ENCODE measurements at regions not wholly inside any gene's neighbourhood (a gene's known extent, or its start where the extent isn't known, plus 50 kb on each side); places are given as distances from the start of the nearest gene placed in this dataset.

DNA sequence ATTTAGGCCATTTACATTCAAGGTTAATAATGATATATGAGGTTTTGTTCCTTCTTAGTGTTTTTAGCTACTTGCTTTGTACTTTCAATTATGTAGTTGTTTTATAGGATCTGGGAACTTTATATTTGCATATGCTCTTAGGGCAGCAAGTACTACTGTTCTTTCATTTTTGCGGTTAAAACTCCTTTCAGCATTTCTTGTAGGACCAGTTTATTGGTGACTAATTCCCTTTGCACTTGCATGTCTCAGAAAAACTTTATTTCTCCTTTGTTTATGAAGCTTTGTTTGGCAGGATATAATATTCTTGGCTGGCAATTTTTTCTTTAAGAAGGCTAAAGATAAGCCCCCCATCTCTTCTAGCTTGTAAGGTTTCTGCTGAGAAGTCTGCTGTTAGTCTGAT lies 131.3 kb upstream of the CDH8 start (continued):
- TF ChIP-seq, protein P1, sequence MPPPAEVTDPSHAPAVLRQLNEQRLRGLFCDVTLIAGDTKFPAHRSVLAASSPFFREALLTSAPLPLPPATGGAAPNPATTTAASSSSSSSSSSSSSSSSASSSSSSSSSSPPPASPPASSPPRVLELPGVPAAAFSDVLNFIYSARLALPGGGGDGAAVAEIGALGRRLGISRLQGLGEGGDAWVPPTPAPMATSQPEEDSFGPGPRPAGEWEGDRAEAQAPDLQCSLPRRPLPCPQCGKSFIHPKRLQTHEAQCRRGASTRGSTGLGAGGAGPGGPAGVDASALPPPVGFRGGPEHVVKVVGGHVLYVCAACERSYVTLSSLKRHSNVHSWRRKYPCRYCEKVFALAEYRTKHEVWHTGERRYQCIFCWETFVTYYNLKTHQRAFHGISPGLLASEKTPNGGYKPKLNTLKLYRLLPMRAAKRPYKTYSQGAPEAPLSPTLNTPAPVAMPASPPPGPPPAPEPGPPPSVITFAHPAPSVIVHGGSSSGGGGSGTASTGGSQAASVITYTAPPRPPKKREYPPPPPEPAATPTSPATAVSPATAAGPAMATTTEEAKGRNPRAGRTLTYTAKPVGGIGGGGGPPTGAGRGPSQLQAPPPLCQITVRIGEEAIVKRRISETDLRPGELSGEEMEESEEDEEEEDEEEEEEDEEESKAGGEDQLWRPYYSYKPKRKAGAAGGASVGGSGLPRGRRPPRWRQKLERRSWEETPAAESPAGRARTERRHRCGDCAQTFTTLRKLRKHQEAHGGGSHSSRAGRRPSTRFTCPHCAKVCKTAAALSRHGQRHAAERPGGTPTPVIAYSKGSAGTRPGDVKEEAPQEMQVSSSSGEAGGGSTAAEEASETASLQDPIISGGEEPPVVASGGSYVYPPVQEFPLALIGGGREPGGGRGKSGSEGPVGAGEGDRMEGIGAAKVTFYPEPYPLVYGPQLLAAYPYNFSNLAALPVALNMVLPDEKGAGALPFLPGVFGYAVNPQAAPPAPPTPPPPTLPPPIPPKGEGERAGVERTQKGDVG (CRISPR knock-in tag; IDR thresholded peaks at IDR 0.05): no peak
- no peak for TF ChIP-seq TARDBP (IDR thresholded peaks at IDR 0.05; ENCODE audit: borderline replicate concordance)

DNA sequence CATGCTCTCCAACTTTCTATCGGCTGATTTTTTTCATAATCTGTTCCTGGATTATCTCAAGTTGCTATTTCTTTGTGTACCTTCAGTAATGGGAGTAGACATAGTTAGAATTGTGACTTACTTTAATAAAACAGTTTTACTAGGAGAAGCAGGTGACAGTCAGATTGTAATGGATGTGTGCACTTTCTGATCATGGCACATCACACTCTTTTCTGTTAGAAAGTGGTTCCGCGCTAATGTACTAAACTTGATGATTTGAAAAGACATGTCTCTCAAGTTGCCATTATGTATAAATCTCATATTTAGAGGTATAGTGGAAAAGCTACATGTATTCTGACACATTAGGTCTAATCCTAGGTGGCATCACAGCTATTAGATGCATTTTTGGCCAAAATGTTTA lies 121.3 kb upstream of the CDH8 start:
- H4K20me1 ChIP-seq (ENCODE audit: control insufficient read depth, insufficient read depth): no peaks in the 10 kb centered on the region
- H3K36me3 ChIP-seq (ENCODE audit: control insufficient read depth in 2 of 2, insufficient read depth in 2 of 2, low read length in 1 of 2): no peaks in the 10 kb centered on the region
- no peaks in the 10 kb centered on the region for H3K9me3 ChIP-seq (replicated peaks; ENCODE audit: control insufficient read depth, insufficient read depth, low read length)
- CTCF ChIA-PET: no interaction called here
- BruUV-seq (replicated peaks): no TSS peak
- no peak overlapping the region for H3K9ac ChIP-seq (ENCODE audit: control insufficient read depth, insufficient read depth, low read length)
- RAD21 ChIA-PET (ENCODE audit: unreplicated experiment): no interaction called here
- intact Hi-C loops (cut with micrococcal nuclease; ENCODE audit: unreplicated experiment) (no loop called here), in situ Hi-C loops (cut with MboI) (no loop called here)
- FAIRE-seq (no peak), ATAC-seq (no peak), DNase-seq (ENCODE audit: low read depth, low spot score) (no peak)
- no peak overlapping the region for H3K4me2 ChIP-seq (ENCODE audit: control insufficient read depth, insufficient read depth)
- H3K27me3 ChIP-seq (replicated peaks in 1 of 2; ENCODE audit: control insufficient read depth in 2 of 2, insufficient read depth in 2 of 2, low read length in 1 of 2): no peaks in the 10 kb centered on the region
- TF ChIP-seq POLR2AphosphoS5 (IDR thresholded peaks at IDR 0.05; ENCODE audit: low read length) (no peak), STAT1 (conservative IDR thresholded peaks at IDR 0.05) (no peak), SIN3A (IDR thresholded peaks at IDR 0.05; ENCODE audit: low read depth, low read length) (no peak), BMI1 (IDR thresholded peaks at IDR 0.05; ENCODE audit: borderline replicate concordance) (no peak), ZNF207 (IDR thresholded peaks at IDR 0.05; ENCODE audit: borderline replicate concordance) (no peak), EGR1 (IDR thresholded peaks at IDR 0.05; ENCODE audit: borderline replicate concordance in 1 of 2, low read depth in 2 of 2, low read length in 2 of 2) (no peak)
- TF ChIP-seq, protein P2, sequence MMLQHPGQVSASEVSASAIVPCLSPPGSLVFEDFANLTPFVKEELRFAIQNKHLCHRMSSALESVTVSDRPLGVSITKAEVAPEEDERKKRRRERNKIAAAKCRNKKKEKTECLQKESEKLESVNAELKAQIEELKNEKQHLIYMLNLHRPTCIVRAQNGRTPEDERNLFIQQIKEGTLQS (IDR thresholded peaks at IDR 0.05; ENCODE audit: borderline replicate concordance, extremely low read depth, low read depth, low read length): no peak
- H3K4me3 ChIP-seq: no peak overlapping the region
- 55% methylated on average over 3 of the region's 3 CpGs for WGBS (ENCODE audit: insufficient coverage, insufficient replicate concordance, low lambda C conversion rate, missing lambda C conversion rate)
- no peak overlapping the region for H2AFZ ChIP-seq (ENCODE audit: control insufficient read depth, low read depth, low read length)
- SMC1A ChIA-PET (ENCODE audit: uncharacterized antibody, unreplicated experiment): no interaction called here
- no peak overlapping the region for H3K27ac ChIP-seq (ENCODE audit: control insufficient read depth, insufficient read depth)
- POLR2A ChIA-PET: no interaction called here
- no peaks in the 10 kb centered on the region for H3K79me2 ChIP-seq (ENCODE audit: control insufficient read depth, insufficient read depth, low read length)
- no peaks in the 10 kb centered on the region for H3K4me1 ChIP-seq (ENCODE audit: control insufficient read depth, insufficient read depth, low read length)
